GM12801 (cell line): ENCODE measurements at regions not wholly inside any gene's neighbourhood (a gene's known extent, or its start where the extent isn't known, plus 50 kb on each side); places are given as distances from the start of the nearest gene placed in this dataset.

ENCODE experiments used
- CTCF ChIP-seq: IDR thresholded peaks from one replicate; pipeline ENCODE4 v1.5.1; 2011; ENCODE audit warnings: control low read depth; ENCODE audit not compliant: insufficient read length; ENCODE audit errors: extremely low read depth

DNA sequence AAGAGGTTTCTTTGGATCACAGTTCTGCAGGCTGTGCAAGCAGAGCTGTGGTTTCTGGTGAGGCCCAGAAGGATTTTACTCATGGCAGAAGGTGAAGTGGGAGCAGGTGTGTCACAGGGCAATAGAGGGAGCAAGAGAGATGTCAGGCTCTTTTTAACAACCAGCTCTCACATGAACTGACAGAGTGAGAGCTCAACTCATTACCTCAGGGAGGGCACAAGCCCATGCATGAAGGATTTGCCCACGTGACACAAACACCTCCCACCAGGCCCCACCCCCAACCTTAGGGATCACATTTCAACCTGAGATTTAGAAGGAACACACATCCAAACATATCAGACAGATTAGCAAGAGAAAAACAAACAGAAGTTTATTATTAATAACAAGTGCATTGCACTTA is 470.4 kb downstream of the GALC start:
- TF ChIP-seq CTCF, result no peak

- TF ChIP-seq CTCF, result no peak
These were observed 484.6 kb downstream of the GALC start for GRCh38 chr14:87508333-87508732.

- no peak for TF ChIP-seq CTCF
These were observed 489.3 kb downstream of the GALC start for GRCh38 chr14:87503711-87504110.

DNA sequence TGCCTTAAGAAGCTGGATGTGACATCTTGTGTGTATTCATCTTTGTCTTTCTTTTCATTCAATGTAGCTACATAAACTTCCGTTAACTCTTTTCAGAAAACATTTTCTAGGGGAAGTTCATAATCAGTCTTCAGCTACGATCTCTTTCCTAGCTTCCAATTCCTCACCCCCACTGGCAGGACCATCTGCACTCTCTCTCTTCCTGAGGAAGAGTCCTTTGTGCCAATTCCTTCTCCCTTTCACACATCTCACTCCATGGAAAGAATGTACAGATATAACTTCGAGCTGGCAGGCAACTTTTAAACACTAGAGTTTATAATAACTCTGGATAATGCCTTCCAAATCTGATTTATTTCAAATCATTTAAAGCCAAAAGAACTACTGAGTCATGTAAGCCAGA is 495.7 kb downstream of the GALC start:
- no peak for TF ChIP-seq CTCF

- no peak for TF ChIP-seq CTCF
These were observed 499.0 kb downstream of the GALC start for GRCh38 chr14:87494010-87494409.

DNA sequence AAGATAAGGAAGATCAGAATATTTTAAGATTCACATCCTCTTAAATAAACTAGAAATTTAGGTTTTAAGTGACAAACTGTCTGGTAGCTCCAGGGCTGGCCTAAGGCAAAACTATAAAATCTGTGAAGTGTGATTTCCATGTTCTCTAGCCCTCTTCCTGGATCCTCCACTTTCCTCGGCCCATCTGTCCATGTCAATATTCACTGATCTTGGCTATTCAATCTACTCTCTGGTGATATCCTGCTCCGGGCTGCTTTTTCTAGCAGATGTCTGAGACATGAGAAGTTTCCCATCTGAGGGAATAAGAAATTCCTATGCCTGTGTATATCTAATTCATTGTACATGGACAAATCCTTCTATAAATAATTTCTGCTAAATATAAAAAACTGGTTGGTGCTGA is 500.4 kb downstream of the GALC start:
- TF ChIP-seq CTCF, result no peak

DNA sequence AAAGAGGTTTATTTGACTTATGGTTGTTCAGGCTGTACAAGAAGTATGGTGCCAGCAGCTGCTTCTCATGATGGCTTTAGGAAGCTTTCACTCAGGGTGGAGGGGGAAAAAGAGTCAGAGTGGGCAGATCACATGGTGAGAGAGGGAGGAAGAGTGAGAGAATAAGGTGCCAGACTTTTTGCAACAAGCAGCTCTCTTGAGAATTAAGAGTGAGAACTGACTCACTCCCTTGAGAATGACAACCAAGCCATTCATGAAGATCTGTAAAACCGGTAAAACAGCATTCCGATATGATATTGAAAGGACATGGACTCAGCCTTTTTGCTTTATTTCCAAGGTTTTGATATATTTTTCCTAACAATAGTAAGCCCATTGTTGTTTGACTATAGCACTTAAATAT is 501.2 kb downstream of the GALC start:
- TF ChIP-seq CTCF, result no peak
